ENCODE measurements at regions not wholly inside any gene's neighbourhood (a gene's known extent, or its start where the extent isn't known, plus 50 kb on each side); places are given as distances from the start of the nearest gene placed in this dataset.

GRCh38 chr2:125698280-125698679, 957.7 kb upstream of the GYPC start:
- no peak for TF ChIP-seq CTCF (conservative IDR thresholded peaks at IDR 0.05)
- Histone ChIP-seq H3K4me1 (ENCODE audit: control insufficient read depth, insufficient read depth, low read length) (no peaks in the 10 kb centered on the region), H3K9me3 (ENCODE audit: control insufficient read depth, low read length) (no peaks in the 10 kb centered on the region), H3K27me3 (ENCODE audit: control insufficient read depth, insufficient read depth, low read length, poor library complexity, severe bottlenecking) (no peaks in the 10 kb centered on the region), H3K4me3 (ENCODE audit: low read length) (no peak overlapping the region), H3K36me3 (ENCODE audit: control insufficient read depth, insufficient read depth, low read length) (no peaks in the 10 kb centered on the region), H3K9ac (ENCODE audit: extremely low read depth, low read length, poor library complexity, severe bottlenecking) (no peak overlapping the region), H3K27ac (ENCODE audit: low read depth, low read length) (no peak overlapping the region)
- H3K36me3 Mint-ChIP-seq (ENCODE audit: low read depth): no peaks in the 10 kb centered on the region
- no peak overlapping the region for H3K4me3 Mint-ChIP-seq
- no peaks in the 10 kb centered on the region for H3K4me1 Mint-ChIP-seq
- H3K27me3 Mint-ChIP-seq (ENCODE audit: insufficient read depth): no peaks in the 10 kb centered on the region
- no peak for DNase-seq
- H3K27ac Mint-ChIP-seq: no peak overlapping the region
- WGBS, 2 experiments (ENCODE audit: insufficient coverage in 1 of 2, insufficient read length in 1 of 2): 100% methylated on average over 1 of the region's 1 CpG; no CpG with 5 or more reads in 1 of the 2 experiments
- H3K9me3 Mint-ChIP-seq: no peaks in the 10 kb centered on the region

GRCh38 chr2:125701070-125701469, 954.9 kb upstream of the GYPC start:
- Mint-ChIP-seq H3K4me1 (no peaks in the 10 kb centered on the region), H3K4me3 (no peak overlapping the region), H3K27me3 (ENCODE audit: insufficient read depth) (no peaks in the 10 kb centered on the region), H3K36me3 (ENCODE audit: low read depth) (no peaks in the 10 kb centered on the region), H3K27ac (no peak overlapping the region), H3K9me3 (no peaks in the 10 kb centered on the region)
- H3K9ac ChIP-seq (ENCODE audit: extremely low read depth, low read length, poor library complexity, severe bottlenecking): no peak overlapping the region
- no peak for TF ChIP-seq CTCF (conservative IDR thresholded peaks at IDR 0.05)
- WGBS, 2 experiments (ENCODE audit: insufficient coverage in 1 of 2, insufficient read length in 1 of 2): no CpG with 5 or more reads among the region's 2 CpGs
- no peak overlapping the region for H3K4me3 ChIP-seq (ENCODE audit: low read length)
- no peaks in the 10 kb centered on the region for H3K36me3 ChIP-seq (ENCODE audit: control insufficient read depth, insufficient read depth, low read length)
- H3K4me1 ChIP-seq (ENCODE audit: control insufficient read depth, insufficient read depth, low read length): no peaks in the 10 kb centered on the region
- no peak for DNase-seq
- H3K9me3 ChIP-seq (ENCODE audit: control insufficient read depth, low read length): no peaks in the 10 kb centered on the region
- H3K27ac ChIP-seq (ENCODE audit: low read depth, low read length): no peak overlapping the region
- no peaks in the 10 kb centered on the region for H3K27me3 ChIP-seq (ENCODE audit: control insufficient read depth, insufficient read depth, low read length, poor library complexity, severe bottlenecking)

- H3K9me3 Mint-ChIP-seq: no peaks in the 10 kb centered on the region
- H3K36me3 Mint-ChIP-seq (ENCODE audit: low read depth): no peaks in the 10 kb centered on the region
- Histone ChIP-seq H3K9ac (ENCODE audit: extremely low read depth, low read length, poor library complexity, severe bottlenecking) (no peak overlapping the region), H3K27ac (ENCODE audit: low read depth, low read length) (no peak overlapping the region), H3K4me3 (ENCODE audit: low read length) (no peak overlapping the region), H3K9me3 (ENCODE audit: control insufficient read depth, low read length) (no peaks in the 10 kb centered on the region), H3K36me3 (ENCODE audit: control insufficient read depth, insufficient read depth, low read length) (no peaks in the 10 kb centered on the region), H3K27me3 (ENCODE audit: control insufficient read depth, insufficient read depth, low read length, poor library complexity, severe bottlenecking) (no peaks in the 10 kb centered on the region), H3K4me1 (ENCODE audit: control insufficient read depth, insufficient read depth, low read length) (no peaks in the 10 kb centered on the region)
- H3K4me3 Mint-ChIP-seq: no peak overlapping the region
- TF ChIP-seq CTCF (conservative IDR thresholded peaks at IDR 0.05): no peak
- DNase-seq: no peak
- H3K4me1 Mint-ChIP-seq: peaks cover 4% of the 10 kb centered on the region
- WGBS, 2 experiments (ENCODE audit: insufficient coverage in 1 of 2, insufficient read length in 1 of 2): 88% methylated on average over 1 of the region's 1 CpG; no CpG with 5 or more reads in 1 of the 2 experiments
- no peak overlapping the region for H3K27ac Mint-ChIP-seq
- no peaks in the 10 kb centered on the region for H3K27me3 Mint-ChIP-seq (ENCODE audit: insufficient read depth)
These were observed 948.3 kb upstream of the GYPC start for GRCh38 chr2:125707611-125708010.
